T-helper 22 cell (primary cell): ENCODE measurements at regions not wholly inside any gene's neighbourhood (a gene's known extent, or its start where the extent isn't known, plus 50 kb on each side); places are given as distances from the start of the nearest gene placed in this dataset.
"Not testable (repeated sequence)": the region's sequence is repeated elsewhere in the genome, so short reads cannot be mapped to it uniquely, and the experiment has no call there.

Source experiments
- DNase-seq: peaks from one replicate; pipeline ENCODE4 v3.0.0-alpha.2; 2020; ENCODE audit warnings: low read depth

DNA sequence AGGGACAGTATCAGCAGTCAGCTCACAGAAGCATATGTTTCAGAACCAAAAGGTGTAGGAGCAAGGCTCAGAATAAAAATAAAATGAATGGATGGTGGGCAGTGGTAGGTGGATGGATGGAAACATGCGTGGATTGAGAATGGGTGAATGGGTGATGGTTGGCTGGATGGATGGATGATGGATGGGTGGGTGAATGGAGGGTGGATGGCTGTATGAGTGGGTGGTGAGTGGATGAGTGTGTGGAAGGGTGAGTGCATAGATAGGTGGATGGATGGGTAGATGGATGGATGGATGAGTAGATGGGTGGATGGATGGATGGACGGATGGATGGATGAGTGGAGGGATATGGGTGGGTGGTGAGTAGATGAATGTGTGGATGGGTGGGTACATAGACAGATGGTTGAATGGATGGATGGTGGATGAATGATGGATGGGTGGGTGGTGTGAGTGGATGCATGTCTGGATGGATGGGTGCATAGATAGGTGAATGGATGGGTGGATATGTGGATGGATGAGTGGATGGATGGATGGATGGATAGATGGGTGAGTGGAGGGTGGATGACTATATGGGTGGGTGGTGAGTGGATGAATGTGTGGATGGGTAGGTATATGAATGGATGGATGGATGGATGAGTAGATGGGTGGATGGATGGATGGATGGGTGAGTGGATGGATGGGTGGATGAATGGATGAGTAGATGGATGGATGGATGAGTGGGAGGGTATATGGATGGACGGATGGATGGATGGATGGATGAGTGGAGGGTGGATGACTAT lies 164.2 kb downstream of the C9orf50 start:
- DNase-seq: no peak

DNA sequence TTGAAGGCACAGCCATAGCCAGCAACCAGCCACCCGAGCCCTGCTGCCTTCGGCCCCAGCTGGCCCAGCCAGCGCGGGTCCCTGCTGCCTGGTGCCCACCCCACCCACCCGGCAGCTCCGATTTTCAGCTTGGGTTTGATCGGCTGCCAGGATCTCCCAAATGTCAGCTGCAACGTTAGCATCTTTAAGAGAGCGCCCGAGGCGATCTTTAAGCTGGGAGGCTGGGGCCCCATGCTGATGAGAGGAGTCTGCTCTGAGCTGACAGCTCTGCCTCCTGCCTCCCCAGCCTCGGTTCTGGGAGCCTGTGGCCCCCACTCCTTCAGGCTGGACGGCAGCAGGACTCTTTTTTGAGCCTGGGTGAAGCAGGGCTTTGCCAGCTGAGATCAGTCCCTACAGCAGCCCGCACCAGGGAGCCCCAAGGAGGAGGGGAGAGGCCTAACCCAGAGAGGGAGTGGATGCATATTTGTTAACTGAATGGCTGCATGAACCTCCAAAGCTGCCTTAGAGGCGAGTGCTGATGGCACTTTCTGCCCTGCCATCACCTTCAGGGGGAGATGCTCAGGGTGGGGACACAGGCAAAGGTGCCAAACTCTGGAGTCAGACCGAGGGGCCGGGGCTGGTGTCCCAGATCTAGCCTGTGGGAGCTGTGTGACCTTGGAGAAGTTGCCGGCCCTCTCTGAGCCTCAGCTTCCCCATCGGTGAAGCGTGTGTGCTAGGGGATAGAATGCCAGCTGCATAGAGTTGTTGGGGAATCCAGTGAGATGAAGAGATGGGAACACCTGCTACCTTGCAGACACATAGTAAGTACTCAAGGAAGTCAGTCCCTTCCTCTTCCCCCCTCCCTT lies 165.5 kb downstream of the C9orf50 start:
- DNase-seq: no peak

DNA sequence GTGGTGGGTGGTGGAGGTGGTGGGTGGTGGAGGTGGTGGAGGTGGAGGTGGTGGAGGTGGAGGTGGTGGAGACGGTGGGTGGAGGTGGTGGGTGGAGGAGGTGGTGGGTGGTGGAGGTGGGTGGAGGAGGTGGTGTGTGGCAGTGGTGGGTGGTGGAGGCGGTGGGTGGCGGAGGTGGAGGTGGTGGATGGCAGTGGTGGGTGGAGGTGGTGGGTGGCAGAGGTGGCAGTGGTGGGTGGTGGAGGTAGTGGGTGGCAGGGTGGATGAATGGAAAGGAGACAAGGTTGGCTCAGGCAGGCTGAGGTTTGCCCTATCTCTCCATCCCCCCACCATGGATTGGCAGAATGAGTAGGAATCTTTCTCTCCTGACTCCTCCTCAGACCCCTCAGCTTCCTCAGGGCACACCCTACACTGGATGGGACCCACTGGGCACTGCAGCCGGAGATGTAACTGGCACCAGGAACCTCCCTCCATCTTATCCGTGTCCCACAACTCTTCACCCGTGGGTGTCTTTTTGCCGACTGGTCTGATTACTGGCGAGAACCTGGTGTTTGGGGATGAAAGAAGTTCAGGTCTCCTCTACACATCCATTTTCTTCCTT lies 166.3 kb downstream of the C9orf50 start:
- DNase-seq: no peak

DNA sequence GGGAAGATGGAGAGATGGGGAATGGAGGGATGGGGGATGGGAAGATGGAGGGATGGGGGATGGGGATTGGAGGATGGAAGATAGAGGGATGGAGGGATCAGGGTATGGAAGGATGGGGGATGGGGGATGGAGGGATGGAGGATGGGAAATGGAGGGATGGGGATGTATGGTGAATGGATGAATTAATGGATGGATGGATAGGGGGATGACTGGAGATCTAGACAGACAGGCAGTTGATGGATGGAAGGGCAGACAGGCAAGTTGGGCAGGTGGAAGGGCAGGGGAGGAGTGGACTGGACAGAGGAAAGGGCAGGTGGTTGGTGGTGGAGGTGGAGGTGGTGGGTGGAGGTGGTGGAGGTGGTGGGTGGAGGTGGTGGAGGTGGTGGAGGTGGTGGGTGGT lies 167.2 kb downstream of the C9orf50 start:
- DNase-seq: no peak

DNA sequence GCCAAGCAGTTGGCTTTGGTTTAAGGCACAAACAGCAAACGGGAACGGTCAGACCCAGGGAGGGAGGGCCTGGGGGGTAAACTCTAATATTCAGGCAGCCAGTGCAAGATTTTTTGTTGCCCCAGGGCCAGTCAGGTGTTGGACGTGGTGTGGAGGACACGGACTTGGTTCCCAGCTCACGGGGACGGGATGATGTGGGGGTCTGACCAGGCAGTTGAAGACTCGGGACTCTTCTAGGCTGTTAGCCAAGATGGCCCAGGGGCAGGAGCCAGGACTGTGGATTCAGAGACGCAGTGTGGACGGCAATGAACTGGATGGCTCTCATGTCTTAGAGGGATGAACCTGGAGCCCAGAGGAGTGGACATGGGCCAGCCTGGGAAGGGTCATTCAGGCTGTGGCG lies 169.2 kb downstream of the C9orf50 start:
- no peak for DNase-seq

DNA sequence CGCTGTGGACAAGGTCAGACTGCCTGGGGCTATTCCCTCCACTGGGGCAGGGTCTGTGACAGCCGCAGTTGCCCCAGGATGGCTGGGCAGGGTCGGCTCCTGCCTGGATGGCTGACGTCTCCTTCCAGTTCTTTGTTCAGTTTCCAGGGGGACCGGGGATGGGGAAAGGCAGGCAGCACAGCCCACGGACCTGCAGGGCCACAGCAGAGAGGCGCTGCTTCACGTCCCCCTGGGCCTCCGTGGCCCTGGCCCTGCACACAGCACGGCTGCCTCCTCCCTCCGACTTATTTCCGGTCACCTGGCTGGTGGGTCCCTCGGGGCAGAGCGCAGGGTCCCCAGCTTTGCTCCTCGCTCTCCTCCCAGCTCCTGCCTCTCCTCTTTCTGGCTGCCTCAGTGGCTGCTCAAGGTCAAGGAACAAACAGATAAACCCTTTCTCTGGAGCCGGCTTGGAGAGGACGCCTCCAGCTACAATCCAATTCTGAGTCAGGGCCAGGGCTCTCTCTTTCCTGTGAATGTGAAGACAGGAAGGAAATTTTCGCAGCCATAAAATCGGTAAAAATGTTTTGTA lies 169.7 kb downstream of the C9orf50 start:
- no peak for DNase-seq

DNA sequence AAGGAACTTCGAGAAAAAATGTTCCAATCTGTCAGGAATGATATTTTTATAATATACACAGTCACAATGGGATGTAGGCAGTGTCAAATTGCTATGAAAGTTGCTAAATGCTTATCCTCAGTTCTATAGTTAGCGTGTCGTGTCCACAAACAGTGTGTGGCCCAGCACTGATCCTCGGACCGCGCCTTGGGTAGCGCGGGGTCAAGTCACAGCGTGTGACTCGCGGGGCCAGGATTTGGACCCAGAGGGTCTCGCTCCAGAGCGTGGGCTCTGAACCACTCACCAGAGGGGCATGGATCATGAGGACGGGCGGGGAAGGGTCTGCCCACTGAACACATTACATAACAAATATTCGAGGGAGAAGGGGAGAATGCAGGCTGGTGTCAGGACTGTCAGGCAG lies 171.8 kb downstream of the C9orf50 start:
- DNase-seq: no peak

DNA sequence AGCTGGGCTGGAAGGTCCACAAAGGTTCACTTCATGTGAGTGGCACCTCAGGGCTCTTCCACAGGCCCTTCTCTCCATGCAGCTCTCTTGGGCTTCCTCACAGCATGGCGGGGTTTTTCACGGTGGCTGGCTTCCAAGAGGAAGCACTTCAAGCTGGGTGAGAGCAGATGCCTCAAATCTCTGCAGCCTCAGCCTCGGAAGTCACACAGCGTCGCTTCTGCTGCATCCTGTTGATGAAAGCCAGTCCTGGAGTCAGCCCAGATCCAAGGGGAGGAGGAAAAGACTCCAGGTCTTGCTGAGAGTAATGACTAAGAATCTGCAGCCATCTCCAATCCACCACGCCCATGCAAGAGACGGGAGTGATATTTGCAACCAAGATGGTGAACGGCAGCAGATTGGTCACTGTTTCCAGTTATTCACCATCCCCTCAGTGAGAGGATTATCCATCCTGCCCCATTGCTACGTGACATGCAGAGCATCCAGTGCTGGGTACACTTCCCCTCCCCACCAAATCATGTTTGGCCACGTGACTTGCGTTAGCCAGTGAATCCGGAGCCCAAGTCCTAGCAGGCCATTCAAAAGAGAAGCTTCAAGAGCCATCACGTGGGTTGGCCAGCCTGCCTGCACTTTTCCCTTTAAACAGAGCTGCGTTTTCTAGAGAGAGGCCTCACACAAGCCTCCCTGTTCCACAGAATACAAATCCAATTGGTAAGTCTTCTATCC lies 173.9 kb downstream of the C9orf50 start:
- no peak for DNase-seq

DNA sequence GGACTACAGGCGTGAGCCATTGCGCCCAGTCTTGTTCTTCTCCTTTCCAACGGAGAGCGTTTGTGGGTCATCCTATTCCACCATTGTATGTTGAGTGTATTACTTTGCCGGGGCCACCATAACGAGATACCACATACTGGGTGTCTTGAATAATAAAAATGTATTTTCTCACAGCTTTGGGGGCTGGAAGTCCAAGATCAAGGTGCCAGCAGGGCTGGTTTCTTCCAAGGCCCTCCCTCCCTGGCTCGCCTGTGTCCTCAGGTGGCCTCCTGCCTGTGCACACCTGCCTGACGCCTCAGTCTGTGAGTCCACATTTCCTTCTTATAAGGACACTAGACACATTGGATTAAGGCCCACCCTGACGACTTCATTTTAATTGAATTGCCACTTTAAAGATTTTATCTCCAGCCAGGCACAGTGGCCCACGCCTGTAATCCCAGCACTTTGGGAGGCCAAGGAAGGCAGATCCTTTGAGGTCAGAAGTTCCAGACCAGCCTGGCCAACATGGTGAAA lies 175.1 kb downstream of the C9orf50 start:
- no peak for DNase-seq

DNA sequence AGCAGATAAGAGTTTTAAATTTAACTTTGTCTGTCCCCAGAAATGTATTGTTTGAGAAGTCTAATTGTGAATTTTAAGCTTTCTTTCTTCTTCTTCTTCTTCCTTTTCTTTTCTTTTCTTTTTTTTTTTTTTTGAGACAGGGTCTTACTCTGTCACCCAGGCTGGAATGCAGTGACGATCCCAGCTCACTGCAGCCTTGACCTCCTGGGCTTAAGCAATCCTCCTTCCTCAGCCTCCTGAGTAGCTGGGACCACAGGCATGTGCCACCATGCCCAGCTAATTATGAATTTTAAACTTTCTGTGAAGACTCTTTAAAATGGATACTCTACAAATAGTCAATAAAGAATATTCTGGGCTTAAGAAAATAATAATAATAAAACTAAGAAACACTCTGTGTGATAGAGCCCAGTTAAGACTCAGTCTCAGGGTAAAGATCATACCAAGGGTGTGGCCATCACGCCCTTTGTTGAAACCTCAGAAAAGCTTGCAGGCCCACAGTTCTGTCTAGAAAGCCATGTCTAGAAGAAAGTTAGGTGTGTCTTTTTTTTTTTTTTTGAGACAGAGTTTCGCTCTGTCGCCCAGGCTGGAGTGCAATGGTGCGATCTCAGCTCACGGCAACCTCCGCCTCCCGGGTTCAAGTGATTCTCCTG lies 177.3 kb downstream of the C9orf50 start:
- DNase-seq: not testable (repeated sequence)

DNA sequence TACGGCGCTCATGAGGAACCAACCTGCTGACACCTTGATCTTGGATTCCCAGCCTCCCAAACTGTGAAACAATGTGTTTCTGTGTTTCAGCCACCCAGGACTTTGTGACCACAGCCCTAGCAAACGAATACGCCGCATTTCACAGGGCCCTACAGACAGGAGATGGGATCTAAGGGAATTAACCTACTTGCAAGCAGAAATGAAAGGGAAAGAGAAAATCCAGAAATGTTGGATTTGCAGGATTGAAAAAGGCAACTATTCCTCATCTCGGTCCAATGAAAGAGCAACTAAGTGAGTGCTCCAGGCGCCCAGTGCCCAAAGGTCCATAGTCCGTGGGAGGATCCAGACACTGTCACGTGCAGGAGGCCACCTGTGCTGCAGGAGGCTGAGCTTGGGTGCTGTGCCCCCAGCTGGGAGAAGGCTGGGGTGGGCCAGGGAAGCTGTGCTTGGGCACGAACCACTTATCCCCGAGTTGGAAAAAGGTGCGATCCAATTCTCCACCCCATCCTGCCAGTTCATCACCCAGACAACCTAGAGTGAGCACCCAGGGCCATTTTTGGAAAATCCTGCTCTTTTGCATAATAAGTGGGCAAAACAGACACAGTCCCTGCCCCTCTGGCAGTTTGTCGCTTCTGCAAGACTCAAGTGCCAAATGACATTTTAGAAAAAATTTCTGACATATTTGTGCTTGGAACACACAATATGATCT lies 177.9 kb downstream of the C9orf50 start:
- DNase-seq: no peak

DNA sequence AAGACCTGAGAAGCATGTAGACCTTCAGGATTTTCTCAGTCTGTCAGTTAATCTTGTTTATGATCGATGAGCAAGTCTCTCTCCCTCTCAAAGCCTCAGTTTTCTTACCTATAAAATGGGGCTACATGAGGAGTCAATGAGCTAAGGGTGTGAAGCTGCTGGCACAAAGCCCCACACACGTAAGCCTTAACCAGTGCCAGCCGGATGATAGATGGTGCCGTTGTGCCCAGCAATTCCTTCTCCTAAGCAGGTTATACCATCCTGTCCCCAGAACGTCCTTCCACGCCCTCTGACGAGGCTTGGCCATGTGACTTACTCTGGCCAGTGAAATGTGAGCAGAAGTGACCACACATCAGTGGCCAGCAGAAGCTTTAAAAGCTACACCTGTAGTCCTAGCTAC lies 179.0 kb downstream of the C9orf50 start:
- no peak for DNase-seq

DNA sequence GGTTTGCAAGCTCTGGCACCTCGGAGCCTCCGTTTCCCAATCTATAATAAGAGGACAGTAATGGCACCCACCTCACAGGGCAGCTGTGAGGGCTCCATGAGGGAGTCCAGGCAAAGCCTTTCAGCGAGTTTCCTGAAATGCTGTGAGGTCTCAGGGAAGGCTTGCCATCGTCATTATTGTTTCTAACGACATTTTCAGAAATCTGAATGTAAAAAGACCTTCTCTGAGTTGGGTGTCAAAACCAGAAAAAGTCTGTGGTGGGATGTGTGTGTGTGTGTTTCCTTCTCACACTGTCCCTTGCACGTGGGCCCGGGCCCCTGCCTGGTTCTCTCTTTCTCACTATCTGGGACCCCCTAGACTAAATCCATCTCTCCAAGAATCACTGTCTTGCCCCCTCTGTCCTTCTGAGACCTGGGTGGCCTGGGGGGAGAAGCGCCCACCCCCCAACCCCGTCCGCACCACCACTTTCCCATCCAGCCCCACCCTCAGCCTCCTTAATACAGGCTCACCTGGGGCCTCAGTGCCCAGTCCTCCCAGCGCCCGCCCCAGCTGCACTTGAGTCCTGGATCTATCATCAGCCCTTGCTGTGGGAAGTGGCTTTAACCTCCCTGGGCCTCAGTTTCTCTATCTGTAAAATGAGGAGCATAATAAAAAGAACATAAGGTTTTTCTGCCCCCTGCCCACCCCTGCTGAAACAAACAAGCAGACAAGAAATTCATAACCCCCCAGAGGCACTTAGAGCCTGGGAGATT lies 180.3 kb downstream of the C9orf50 start:
- no peak for DNase-seq

DNA sequence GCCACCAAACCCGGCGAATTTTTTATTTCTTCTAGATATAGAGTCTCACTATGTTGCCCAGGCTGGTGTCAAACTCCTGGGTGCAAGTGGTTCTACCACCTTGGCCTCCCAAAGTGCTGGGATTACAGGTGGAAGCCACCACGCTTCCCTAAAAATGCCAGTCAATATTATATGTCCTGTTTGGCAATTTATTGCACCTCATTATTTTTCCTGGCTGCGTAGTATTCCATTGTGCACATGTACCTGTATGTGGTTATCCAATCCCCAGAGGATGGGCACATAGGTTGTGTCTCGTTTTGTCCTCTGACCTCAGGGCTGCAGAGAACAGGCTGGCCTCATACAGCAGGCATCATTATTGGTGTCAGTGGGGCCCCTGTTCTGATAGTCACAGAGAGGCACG lies 181.7 kb downstream of the C9orf50 start:
- DNase-seq: no peak

DNA sequence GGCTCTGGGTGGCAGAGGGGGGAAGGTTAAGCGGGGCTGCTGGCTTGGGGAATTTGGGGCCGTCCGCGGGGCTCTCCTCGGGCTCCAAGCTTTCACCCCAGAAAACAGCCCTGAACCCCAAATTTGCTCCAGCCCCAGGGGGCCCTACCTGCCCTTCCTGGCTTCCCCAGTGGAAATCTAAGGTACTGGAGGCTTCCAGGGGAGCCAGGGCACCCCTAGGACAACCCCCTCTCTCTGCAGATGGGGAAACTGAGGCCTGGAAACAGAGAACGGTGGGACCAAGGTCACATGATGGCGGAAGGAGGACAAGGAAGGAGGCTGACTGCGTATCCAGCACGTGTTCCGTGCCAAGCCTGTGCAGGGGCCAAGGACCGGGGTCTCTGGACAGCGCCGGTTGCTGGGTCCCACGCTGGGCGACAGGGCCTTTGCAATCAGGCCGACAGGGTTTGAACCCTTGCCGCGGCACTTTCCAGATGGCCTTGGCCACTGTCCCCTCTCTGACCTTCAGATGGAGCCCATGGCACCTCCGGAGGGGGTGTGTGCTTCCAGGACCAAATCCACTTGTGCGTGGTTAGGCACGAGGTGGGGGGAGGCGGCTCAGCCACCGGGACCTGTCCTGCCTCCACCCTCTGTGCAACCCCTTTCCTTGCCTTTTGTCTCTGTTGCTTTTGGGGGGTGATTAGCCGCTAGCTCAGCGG lies 183.1 kb downstream of the C9orf50 start:
- DNase-seq: no peak

DNA sequence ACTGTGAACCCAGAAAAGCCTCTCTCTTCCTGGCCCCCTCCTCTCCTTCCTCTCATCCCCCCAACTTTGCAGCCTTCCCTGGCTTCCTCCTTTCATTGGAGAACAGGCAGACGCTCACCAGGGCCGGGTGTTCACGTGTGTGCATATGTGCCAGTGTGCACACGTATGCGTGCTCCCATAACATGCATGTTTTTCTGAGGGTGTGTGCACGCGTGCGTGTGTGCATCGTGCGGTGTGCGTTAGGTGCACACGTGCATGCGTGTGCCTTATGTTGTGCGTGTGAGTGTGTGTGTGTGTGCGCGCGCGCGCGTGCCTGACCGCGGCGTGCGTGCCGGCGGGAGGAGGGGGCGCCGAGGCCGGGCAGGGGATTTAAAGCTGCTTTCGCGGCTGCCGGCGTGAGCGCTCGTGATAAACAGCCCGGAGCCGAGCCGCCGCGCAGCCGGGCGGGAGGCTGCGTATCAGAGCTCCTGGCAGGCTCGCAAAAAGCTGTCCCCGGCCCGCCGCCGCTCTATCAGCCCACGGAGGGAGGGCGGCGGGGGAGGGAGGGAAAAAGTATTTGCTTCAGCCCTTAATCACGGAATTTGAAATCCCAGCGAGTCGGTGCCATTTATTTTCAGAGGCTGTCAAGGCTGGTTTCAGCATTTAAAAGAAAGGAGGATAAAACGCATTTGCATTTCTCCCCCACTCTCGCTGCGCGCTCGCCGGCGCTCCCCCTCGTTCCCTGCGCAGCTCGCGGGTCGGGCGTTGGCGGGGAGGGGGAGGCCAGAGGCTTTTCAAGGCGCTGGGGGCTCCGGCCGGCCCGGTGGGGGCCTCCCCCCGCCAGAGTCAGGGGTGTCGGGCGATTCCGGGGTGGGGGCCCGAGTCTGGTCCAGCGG lies 183.9 kb downstream of the C9orf50 start:
- no peak for DNase-seq

DNA sequence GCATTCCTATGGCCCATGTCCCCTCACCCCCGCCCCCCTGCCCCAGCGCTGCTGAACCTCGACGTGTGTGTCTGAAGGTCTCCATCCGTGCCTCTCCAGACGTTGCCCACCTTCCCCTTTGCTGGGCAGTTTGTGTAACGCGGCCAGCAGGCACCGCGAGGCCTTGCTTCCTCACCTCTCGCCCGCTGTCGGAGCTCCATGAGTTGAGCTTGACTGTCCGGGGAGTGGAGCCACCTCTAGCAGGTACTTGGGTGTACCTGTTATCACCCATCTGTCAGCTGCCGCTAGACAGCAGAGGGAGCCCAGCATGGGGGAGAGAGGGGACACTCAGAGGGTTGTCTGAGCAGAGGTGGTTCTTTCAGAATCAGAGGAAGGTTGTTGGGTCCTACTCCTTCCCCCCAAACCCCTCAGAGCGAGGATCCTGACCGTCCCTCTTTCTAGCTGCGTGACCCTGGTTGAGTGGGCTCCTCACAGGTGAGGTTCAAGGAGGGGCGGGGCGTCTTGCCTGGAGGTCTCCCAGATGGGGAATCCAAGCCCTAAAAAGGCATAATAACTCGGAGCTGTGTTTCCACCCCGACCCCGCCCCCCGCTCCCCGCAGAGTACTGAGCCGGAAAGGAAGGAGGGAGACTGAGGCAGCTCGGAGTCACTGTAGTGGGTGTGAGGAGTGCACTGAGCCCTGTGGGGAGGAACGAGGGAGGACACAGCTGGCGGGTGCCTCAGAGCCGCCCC lies 184.7 kb downstream of the C9orf50 start:
- DNase-seq: no peak

DNA sequence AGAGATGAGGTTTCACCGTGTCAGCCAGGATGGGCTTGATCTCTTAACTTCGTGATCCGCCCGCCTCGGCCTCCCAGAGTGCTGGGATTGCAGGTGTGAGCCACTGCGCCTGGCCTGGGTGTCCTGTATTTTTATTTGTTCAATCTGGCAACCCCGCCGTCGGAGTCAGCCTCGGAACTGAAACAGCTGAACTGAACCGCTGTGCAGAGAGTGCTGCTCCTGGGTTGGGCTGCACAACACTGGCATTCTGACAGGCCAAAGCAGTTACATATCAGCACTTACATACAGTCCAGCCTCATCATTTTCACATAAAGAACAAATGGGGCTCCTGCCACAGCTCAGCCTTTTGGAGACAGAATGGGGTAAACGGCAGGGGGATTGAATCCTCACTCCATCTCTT lies 185.6 kb downstream of the C9orf50 start:
- DNase-seq: no peak
